ENCODE measurements at regions not wholly inside any gene's neighbourhood (a gene's known extent, or its start where the extent isn't known, plus 50 kb on each side); places are given as distances from the start of the nearest gene placed in this dataset. TPM values are rescaled to one million over a fixed set of nuclear protein-coding genes. Genes with fewer than 3 reads are reported as not detected.
"Not testable (repeated sequence)": the region's sequence is repeated elsewhere in the genome, so short reads cannot be mapped to it uniquely, and the experiment has no call there.

DNA sequence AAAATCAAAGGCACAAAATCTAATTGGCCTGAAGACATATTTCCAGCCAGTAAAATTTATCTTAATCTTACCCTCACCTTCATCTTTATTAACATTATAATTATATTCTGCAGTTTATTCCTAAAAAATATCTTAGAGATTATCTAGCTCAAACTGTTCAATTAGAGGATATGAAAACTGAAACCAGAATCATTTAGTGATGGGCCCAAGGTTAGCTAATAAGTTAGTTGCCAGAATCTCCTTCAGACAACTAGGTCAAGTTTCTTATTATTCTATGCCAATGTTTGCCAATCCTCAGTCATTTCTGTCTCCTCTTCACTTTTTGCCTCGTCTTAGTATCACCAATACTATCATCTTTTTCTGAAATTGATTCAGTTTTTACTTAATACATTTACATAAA, 56.0 kb upstream of the RASA1 start:
- no peak for TF ChIP-seq CTCF (IDR thresholded peaks at IDR 0.05; ENCODE audit: low read depth, low read length)
- Histone ChIP-seq H3K27me3 (ENCODE audit: control insufficient read depth, insufficient read depth, low read length) (no peaks in the 10 kb centered on the region), H3K4me3 (ENCODE audit: low read depth, low read length) (no peak overlapping the region), H3K27ac (ENCODE audit: low read depth, low read length) (no peak overlapping the region), H3K9me3 (ENCODE audit: control insufficient read depth, insufficient read depth, low read length) (no peaks in the 10 kb centered on the region)
- no peak for DNase-seq (ENCODE audit: low read depth, low spot score)
- POLR2A ChIA-PET, result interaction anchor here (0.8 kb wide), 1 partner anchor 56 kb away, joined by 3 read pairs; the partner anchor contains the start of gene RASA1
- CTCF ChIA-PET, result no interaction called here

DNA sequence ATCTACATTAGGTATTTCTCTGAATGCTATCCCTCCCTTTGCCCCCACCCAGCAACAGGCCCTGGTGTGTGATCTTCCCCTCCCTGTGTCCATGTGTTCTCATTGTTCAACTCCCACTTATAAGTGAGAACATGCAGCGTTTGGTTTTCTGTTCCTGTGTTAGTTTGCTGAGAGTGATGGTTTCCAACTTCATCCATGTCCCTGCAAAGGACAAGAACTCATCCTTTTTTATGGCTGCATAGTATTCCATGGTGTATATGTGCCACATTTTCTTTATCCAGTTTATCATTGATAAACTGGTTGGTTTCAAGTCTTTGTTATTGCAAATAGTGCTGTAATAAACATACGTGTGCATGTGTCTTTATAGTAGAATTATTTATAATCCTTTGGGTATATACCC, 55.5 kb upstream of the RASA1 start:
- POLR2A ChIA-PET; H3K4me3 ChIP-seq (ENCODE audit: low read depth, low read length); DNase-seq (ENCODE audit: low read depth, low spot score); CTCF ChIA-PET; H3K27me3 ChIP-seq (ENCODE audit: control insufficient read depth, insufficient read depth, low read length); H3K27ac ChIP-seq (ENCODE audit: low read depth, low read length); H3K9me3 ChIP-seq (ENCODE audit: control insufficient read depth, insufficient read depth, low read length): not testable (repeated sequence)

DNA sequence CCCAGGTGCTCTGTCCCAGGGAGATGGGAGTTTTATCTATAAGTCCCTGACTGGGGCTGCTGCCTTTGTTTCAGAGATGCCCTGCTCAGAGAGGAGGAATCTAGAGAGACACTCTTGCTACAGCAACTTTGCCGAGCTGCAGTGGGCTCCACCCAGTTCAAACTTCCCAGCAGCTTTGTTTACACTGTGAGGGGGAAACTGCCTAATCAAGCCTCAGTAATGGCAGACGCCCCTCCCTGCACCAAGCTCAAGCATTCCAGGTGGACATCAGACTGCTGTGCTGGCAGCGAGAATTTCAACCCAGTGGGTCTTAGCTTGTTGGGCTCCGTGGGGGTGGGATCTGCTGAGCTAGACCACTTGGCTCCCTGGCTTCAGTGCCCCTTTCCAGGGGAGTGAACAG, 50.2 kb upstream of the RASA1 start:
- POLR2A ChIA-PET; CTCF ChIA-PET; H3K9me3 ChIP-seq (ENCODE audit: control insufficient read depth, insufficient read depth, low read length); H3K27me3 ChIP-seq (ENCODE audit: control insufficient read depth, insufficient read depth, low read length); H3K4me3 ChIP-seq (ENCODE audit: low read depth, low read length); H3K27ac ChIP-seq (ENCODE audit: low read depth, low read length); DNase-seq (ENCODE audit: low read depth, low spot score): not testable (repeated sequence)

Small RNAs in the stretch of these regions (small RNA-seq; reads per million reads assigned to genes)
- gene MIR4280 (ENCODE audit: insufficient read length, low read depth) (not detected), gene RN7SKP34 (ENCODE audit: insufficient read length, low read depth) (not detected)
